Stimulated activated CD8-positive, alpha-beta memory T cell treated with anti-CD3 and anti-CD28 coated beads, Interleukin-2, amount 100 ng/mL, for 48 hours (primary cell): ENCODE measurements at regions not wholly inside any gene's neighbourhood (a gene's known extent, or its start where the extent isn't known, plus 50 kb on each side); places are given as distances from the start of the nearest gene placed in this dataset.
A peak's percentile ranks its signal among the peaks of the same experiment; 100 is the strongest.

ENCODE experiments used
- DNase-seq, 2 donors: peaks; one replicate each; pipeline ENCODE4 v3.0.0-alpha.2; 2020; ENCODE audit warnings: low read depth in 2 of 2

DNA sequence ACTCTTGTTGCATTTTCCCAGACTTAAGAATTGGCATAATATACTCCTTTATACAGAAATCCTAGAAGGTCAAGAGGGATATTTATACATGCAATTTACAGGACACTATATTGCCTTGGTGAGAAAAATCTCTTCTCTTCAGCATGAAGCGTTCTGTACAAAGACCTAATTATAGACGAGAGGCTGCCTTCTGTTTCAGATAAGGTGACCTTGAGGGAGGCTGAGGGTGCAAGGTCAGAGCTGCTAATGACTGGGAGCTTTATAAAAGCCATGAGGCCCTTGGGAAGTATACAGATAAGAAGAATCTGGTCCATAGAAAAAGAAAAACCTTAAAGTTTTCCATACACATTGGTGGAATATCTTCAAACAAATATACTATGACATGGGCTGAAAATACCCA, 156.3 kb upstream of the SOX9 start:
- no peak for DNase-seq

DNA sequence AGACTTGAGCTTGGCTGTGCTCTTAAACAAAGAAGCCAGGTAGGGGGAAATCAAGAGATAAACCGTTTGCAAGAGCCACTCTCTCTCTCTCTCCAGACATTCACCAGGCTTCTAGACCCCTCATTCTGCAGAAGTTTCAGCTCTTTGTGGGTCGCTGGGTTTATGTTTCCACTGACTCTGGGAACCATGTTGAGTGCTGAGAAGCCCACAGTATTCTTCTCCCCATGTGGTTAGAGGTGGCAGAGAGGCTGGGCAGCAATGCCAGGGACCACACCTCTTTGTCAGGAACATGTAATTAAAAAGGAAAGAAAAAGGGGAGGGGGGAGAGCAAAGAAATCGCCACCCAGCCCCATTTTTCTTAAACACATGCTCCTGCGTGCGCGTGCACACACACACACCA, 154.8 kb upstream of the SOX9 start:
- DNase-seq = no peak

DNA sequence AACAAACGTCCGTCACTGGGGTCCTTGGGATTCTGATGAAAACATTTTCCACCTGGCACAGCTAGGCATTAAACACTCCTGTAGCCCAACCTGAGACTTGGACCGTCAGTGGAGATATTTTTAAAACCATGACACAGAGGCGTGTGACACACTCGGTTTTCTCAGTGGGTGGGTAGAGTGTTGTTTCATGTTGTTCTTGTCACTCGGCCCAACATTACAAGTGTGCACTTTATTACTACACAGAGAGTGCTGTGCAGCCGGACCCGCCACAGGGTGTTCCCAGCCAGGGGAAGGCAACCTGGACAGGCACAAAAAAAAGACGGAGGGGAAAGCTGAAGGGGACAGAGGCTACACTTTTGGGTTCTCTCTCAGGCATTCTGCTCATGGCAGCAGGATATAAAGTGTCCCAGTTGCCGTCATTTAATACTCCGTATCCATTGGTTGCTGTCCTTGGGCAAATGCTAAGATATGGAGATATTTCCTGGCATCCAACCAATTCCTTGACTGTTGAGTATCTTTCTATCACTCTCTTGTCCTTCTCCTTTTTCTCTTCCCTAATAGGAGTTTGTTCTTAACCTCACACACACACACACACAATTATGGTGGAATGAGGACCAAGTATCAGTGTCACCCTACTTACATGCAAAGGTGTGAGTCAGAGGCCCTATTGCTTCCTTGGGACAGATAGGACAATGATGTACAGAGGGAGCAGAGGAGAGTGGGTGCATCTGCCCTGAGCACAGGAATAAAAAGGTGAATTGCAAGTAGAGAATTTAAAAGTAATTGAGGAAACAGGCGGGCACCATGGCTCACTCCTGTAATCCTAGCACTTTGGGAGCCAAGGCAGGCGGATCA, 154.1 kb upstream of the SOX9 start:
- no peak for DNase-seq

DNA sequence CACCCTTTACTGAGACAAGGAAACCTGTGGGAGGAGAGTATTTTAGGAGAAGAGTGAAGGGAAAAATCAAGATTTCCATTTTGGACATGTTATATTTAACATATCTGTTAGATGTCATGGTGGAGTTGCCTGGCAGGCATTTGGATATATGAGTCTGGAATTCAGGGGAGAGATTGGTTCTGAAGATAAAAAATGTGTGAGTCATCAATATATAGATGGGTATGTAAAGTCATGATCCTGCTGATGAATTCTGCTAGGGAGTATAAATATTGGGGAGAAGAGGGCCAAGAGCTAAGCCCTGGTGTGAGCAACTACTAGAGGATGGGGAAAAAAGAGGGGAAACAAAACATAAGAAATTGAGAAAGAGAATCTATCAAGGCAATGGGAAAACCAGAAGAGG, 151.3 kb upstream of the SOX9 start:
- no peak for DNase-seq

DNA sequence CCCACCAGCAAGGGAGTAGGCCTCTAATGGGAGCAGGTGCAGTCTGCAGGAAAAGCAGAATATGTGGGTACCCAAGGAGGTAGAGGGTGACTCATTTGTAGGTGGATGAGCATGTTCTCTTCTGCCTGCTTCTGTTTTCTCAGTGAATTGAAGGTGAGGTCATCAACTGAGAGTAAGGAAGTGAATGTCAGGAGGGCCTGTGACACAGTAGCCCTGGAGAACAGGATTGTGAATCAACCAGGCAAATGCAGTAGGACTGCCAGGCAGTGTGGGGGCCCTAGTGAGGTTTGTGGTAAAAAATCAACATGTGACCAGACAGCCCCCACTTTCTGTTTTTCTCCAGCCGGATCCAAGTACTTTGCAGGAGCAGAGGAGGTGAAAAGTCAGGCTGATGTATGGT, 150.5 kb upstream of the SOX9 start:
- no peak for DNase-seq

DNA sequence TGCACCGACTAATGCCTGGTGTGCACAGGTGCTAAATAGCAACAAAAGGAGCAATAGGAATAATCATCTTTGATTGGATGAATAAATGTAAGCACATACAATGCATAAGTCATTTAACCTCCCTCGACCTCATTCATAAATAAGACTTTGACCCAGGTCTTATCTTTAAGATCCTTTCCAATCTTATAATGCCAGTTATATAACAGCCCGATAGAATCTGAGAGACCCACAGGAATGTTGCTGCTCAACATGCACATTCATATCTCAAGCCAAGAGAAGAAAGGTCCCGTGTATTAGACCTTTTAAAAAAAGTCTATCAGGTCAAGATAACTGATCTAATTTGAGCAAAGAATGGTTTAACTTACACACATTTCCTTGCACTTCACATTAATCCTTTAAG, 146.8 kb upstream of the SOX9 start:
- no peak for DNase-seq

DNA sequence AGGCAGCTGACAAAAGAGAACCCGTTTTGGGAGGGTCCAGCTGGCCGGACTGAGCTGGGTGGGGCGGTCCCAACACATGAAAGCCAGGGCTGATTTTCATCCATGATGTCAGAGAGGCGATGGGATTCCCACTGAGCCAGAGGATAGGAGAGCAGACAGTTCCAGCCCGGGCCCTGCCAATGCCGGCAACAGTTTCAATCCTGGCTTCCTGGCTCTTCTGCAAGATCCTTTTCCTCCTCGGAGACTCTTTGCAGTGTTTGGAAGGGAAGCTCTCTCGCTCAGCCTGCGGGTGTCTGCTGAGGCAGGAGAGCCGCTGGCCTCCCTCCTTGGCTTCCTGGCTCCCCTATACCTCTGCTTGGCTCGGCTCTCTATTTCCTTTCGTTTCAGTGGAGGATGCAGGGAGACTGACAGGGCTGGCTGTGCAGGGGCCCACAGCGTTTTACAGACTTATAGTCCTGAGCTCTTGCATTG, 145.5 kb upstream of the SOX9 start:
- no peak for DNase-seq

DNA sequence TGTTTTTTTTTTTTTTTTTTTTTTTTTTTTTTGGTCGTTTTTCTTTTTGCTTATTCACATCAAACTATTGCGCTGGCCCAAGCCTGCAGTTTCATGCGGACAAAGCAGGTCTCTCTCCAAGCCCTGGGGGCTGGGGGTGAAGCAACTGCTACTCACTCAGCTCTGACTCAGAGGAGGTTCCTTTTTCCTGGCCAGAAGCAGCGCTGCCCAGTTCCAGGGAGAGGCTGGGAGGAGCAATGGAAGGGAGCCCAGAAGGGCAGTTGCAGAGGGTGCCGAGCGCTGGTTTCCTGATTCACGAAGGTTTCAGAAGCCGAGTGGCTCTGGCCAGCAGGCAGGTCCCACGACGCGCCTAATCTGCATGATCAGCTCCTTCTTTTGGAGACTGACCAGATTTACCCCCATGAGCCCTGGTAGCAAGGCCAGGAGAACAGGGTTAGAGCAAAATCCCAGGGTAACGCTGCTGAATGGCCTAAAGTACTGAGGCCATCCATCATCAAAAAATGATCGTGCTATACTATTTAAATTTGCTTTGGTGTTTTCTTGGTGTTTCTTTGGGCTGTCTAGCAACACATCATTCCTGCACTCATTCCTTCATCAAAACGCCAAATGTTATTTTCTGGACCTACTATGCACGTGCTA, 144.7 kb upstream of the SOX9 start:
- DNase-seq = no peak

DNA sequence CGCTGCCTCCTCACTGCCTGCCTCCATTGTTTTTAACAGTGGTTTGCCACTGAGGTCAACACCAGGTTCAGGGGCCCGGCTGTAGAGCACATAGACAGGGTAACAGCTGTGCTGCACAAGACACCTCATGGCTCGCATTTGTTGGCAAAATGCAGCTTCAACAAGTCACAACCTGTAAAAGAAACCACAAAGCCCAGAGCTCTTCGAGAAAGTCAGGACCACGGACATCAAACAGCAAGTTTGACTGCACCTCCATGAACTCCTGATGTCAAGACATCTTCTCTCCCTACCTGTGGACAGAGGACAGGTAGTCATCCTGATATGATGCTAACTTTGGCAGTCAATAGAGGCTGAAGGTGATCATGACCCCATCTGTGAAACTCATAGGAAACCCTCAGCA, 142.4 kb upstream of the SOX9 start:
- DNase-seq = no peak

DNA sequence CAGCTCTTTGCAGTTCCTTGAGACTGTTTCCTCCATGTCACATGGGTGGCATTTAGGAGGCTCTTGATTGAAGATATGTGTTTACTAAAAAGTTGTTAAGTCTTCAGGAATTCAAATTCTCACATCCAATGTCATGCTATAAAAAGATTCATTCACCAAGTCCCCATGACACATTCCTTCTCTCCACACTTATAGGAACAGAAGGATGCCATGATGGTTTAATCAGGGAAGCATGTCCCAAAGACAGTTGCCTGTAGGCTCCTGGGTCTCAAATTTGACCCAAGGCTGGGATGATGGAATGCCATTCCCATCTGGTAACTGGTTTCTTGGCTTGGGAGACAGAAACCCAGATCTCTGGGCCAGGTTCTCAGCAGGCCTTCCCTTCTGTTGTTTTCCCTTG, 140.6 kb upstream of the SOX9 start:
- DNase-seq = no peak

DNA sequence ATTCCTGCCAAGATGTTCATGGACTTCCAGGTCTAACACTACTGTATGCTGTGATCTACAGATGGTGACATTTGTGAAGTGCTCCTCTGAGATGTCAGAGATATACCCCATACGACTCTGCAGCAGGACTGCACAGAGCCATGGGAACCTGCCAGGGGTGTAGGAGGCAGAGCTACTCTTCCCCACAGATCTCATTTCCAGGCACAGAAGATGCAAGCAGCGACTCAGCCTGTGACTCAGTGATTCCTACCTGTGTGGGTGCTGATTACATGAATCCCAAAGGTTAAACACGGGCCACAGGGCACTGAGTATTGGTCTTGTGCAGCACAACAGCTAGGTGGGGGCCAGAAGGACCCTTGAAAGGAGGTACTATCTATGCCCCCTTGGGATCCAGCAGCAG, 137.0 kb upstream of the SOX9 start:
- peak in 1 of 2 donors; percentile 8 for DNase-seq

DNA sequence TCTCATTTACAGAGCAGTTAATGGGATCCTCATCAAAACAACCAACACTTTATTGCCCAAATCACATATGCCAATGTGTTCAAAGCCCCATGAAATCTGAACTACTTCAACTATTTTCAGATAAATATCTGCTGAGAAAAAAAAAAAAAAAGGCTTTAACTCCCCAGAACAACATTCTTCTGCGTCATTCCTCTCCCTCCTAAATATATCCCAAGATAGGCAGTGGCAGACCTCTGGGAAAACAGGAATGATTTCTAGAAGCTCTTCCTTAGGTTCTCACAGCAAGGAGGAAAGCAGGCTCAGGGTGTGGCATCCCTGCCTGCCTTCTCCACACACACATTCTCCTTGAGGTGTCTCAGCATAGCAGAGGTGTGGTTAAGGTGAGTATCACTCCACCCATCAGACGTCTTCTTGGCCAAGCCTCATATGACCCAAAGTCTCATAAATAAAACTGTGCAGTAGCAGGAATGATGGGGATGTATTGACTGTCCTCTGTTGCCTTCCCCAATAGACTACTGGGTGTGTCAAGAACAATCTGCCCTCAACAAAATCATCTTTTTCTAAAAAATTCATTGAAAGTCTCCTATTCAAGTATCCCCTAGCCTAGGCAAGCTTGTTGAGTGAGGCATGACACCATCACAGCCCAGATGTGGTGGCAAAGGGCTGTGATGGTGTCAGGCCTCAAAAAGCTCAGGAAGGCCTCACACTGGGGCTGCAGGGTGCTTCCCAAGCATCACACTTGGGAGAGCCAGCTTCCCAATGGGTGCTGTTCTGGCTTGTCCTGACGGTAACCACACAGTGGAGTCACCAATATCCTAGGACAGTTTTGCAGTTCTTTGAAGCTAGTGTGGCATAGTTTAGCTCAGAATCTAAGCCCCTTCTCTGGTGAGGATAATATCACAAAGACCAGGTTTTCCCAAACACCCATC, 135.4 kb upstream of the SOX9 start:
- no peak for DNase-seq

DNA sequence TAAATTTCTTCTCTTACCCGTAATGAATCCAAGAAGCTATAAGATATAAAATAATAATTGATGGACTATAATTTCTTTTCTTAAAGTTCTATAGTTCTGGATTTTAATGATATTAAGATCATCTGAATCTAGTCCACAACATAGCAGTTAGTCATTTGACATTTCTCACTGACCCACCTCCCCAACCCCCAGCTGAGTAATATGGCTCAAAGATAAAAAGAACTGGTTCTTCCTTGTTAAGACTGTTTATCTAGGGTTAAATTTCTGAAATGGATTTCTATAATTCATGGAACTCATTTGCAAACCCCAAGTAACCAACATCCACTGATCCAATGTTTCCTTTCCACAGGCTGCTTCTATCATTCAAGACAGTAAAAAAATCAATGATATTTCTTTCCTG, 133.9 kb upstream of the SOX9 start:
- no peak for DNase-seq

DNA sequence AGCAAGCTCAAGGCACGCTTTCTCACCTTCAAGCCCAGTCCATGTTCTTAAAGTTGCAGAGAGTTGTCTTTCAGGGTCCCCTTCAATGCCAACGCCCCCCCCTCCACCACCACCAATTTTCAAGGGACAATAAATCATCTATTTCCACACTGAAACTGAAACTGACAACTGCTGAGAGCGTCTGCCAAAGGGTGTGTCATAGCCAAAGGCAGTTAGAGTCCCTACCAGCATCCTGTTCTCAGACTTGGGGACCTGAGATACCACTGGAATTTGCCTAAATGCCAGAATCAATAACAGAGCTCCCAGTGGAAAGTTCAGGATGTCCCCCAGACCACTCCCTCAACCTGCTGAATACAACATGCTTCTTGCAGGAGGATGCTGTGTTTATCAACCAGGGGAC, 133.2 kb upstream of the SOX9 start:
- no peak for DNase-seq

DNA sequence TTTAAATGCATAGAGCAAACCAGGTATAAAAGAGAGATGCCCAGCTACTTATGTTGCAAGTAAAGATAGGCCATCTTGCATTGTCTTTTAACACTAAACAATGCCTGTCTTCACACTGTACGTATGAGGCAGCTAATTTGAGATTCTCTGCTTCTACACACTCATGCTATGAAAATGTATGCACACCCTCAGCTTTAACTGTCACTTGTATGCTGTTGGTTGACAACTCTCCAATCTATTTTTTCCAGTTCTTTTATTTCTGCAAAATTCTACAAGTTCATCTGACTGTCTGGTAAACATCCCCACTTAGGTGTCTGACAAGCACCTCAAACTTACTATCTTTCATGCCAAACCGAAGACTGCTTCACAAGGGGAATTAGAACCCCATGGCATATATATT, 131.7 kb upstream of the SOX9 start:
- DNase-seq = no peak

DNA sequence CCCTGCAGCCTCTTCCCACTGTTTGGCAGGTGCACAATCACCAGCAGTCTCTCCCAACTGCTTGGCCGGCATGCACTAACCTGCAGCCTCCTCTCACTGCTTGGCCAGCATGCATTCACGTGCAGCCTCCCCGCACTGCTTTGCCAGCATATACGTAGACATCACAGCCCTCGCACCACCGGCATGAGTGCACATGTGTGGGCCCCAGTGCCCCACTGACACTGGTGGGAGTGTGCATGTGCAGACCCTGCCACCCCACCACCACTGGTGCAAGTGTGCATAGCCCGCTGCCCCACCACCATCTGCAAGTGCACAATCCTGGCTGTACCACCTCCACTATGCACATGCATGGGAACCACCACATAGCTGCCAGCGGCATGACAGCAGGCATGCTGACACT, 127.5 kb upstream of the SOX9 start:
- no peak for DNase-seq

DNA sequence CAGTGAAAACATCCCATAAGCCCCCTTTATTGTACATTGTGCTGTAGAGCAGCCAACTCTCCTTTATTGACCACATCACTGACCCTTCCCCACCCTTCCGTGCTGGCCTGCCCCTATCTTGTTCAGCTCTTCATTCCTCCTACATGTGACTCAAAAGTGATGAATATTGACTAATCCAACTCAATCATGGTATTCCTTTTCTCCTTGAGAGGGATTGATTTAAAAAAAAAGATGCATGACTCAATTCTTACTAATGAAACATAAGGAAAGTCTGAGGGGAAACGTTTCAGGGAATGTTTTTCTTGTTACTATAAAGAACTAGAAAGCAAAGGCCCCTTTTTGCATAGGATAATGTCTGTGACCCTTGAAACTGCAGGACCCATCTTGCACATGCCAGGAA, 125.2 kb upstream of the SOX9 start:
- no peak for DNase-seq

DNA sequence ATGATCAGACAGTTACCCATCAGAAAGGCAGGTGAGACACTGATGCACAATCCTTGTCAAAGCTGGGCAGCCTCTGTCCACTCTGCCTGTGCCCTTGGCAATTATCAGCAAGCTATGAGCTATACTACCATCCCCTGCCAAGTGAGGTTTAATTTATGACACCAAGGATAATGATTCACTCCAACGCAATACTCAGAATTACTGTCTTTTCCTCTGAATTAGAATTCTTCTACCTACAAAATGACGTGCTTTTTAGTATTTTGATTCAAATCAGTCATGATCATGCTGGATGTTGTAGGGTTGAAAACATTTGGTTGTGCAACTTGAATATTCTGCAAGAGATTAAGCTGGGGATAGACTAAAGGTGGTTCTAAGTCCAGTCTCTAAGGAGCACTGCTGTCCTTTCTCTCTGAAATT, 116.8 kb upstream of the SOX9 start:
- no peak for DNase-seq

DNA sequence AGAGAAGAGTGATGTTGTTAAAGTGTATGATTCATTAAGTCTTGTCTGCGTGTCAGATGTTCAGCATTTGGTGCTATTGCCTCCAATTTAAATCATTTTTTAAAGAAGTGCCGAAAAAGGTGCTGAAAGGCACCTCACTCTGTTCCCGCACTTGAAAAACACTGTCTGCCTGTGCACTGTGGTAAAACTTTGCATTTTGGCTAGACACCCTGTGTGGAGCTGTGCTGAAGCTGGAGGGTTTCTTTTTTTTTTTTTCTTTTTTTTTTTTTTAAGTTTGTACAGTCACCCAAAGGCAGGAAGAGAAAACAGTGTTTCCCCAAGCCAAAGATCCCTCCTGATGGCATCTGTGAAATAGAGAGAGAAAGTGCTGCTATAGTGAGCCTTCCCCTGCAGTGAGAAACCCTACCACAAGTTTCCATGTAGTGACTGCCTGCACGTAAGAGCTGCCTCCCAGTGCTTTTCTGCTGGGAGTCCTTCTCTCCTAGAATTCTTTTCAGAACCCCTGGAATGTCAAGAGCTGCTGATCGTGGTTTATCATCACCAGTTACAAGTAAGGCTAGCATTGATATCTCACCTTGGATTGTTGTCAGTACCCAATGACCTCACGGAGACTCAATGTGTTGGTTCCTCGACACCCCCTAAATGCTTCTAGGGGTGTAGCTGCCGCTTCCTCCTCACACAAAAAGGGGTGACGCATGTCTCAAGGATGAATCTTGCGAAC, 116.0 kb upstream of the SOX9 start:
- no peak for DNase-seq

DNA sequence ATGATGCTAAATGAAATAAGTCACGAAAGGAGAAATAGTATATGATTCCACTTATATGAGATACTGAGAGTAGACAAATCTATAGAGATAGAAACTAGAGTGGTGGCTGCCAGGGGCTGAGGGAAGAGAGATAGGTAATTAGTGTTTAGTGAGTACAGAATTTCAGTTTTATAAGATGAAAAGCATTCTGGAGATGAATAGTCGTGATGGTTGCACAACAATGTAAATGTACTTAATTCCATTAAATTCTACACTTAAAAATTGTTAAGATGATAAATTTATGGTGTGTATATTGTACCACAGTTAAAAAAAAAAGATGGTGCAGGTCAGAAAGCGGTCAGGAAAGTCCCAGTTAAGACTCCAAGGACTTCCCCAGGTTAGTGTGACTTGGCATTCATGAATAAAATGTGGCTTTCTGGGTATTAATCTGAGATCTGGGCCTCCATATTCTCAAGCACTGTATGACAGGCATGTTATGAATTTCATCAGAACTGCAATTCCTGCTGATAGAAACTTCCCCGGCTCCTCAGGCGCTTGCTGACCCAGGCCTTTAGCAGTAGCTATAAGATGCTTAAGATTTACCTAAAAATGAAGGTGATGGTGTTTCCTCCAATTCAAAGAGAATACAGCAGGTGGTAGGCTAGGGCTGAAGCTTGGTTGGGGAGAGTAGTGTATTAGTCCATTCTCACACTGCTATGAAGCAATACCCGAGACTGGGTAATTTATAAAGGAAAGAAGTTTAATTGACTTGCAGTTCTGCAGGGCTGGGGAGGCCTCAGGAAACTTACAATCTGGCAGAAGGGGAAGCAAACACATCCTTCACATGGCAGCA, 115.3 kb upstream of the SOX9 start:
- DNase-seq = no peak
